NCI-H187 (cell line): ENCODE measurements at regions not wholly inside any gene's neighbourhood (a gene's known extent, or its start where the extent isn't known, plus 50 kb on each side); places are given as distances from the start of the nearest gene placed in this dataset.
"Not testable (repeated sequence)": the region's sequence is repeated elsewhere in the genome, so short reads cannot be mapped to it uniquely, and the experiment has no call there.

Experiments used
- DNase-seq, 2 experiments: peaks; one replicate each; lab custom pipeline; 2025; lab: John Stamatoyannopoulos, UW

DNA sequence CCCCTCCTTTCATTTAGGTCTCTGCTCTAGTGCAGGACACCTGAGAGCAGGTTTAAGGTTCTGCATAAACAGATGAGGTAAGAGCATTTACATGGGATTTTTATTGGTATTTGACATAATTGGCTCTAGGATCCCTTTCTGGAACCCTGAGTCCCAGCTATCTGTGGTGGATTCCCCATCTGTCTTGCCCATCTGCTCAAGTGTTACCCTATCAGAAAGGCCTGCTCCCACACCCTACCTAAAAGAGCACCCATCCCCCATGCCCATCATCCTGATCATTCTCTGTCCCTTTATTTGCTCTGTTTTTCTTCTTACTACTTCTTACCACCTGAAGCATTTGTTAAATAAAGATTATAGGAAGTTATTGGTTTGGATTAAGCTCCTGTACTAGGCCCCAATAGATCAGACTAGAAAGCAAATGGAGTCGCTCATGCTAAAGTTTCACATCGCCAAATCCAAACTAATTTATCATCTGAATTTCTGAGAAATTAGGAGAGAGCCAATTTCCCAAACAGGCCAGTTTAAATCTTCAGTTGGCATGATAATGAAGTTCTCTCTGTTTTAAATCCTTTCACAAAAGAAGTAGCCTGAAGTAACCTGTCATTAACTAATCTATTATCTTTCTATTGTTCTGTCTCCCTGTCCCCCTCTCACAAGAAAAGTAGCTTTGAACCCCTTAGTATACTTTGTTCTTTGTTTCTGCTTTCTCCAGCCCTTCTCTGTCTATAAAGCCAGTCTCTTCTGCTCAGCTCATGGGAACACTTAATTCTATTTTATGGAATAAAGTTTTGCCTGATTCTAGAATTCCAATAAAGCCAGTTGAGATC lies 178.6 kb downstream of the ZNF674 start:
- DNase-seq = no peak

DNA sequence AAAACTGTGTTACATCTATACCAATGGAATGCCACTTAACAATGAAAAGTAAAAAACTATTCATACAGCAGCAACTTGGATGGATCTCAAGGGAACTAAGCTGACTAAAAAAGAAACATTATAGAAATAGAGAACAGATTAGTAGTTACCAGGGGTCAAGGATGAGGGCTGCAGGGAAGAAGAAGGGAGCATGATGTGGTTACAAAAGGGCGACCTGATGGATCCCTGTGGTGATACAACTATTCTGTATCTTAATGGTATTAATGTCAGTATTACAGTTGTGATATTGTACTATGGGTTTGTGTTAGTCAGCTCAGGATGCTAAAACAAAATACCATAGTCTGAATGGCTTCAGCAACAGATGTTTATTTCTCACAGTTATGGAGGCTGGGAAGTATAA lies 190.7 kb downstream of the ZNF674 start:
- no peak for DNase-seq

DNA sequence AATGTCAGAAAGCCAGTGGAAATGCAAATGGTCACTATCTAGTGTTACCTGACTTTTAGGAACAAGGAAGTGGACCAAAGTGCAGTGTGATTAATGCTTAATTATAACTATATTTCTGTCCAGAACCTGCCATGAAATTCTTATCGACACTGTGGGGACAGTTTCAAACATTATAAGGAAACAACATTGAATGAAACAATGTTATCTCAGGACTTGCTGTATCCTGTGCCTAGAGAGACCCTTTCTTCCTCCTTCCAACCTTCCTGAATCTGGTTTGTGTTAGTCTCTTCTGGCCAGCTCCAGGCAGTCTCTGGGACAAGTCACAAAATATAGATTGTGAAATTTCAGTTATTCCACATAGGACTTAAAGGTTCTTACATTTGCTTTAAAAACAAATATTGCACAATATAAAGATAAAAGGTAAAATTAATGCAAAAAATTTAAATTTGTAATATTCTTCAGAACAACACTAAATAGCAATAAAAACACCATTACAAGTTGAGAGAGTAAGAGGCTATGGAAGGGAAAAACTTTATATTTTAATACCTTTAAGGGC lies 203.4 kb downstream of the ZNF674 start:
- no peak for DNase-seq

DNA sequence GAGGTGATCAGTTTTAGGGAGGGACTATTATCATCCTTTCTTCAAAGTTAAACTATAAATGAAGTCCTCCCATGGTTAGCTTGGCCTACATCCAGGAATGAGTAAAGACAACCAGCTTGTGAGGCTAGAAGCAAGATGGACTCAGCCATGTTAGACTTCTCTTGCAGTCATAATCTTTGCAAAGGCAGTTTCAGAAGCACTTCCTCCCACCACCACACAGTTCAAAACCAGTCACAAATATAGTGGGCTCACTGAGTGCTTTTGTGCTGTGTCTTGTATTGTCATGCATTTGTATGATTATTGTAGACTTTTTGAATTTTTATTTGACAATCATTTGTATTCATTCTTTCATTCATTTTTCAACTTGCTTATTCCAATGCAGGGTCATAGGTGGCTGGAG lies 204.5 kb downstream of the ZNF674 start:
- no peak for DNase-seq

DNA sequence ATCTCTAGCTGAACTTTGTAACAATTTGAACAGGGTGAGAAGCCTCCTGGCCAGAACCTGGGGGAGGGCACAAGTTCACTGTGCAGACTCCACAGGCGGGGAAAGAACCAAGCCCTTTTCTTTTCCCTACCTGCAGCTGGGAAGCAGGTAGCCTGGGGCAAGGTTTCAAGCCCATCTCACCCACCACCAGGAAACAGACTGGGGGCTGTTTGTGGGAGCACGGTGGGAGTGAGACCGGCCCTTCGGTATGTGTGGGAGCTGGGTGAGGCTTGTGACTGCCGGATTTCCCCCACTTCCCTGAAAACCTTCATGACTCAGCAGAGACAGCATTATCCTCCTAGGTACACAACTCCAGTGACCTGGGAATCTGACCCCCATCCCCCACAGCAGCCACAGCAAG lies 211.7 kb downstream of the ZNF674 start:
- DNase-seq = no peak

DNA sequence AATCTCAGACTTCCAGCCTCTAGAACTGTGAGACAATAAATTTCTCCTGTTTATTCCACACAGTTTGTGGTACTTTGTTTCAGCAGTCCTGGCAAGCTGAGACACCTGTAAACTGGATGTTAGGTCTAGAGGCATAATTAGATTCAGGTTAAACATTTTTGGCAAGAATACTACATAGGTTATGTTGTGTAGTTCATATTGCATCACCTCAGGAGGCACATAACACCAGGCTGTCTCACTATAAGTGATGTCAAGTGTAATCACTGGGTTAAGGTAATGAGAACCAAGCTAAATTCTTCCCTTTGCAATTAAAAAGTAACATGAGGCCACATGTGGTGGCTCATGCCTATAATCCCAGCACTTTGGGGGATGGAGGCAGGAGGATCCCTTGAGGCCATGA lies 214.2 kb downstream of the ZNF674 start:
- no peak for DNase-seq

DNA sequence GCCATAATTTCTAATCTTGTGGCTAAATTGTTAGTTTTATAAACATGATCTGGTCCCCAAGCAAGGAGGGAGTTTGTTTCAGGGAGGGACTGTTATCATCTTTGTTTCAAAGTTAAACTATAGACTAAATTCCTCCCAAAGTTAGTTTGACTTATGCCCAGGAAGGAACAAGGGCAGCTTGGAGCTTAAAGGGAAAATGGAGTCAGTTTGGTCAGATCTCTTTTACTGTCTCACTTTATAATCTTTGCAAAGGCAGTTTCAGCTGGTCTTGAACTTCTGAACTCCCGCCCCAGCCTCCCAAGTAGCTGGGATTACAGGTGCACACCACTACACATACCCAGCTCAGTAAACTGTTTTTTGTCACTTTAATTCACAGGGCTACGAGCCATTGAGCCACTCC lies 214.7 kb downstream of the ZNF674 start:
- no peak for DNase-seq

DNA sequence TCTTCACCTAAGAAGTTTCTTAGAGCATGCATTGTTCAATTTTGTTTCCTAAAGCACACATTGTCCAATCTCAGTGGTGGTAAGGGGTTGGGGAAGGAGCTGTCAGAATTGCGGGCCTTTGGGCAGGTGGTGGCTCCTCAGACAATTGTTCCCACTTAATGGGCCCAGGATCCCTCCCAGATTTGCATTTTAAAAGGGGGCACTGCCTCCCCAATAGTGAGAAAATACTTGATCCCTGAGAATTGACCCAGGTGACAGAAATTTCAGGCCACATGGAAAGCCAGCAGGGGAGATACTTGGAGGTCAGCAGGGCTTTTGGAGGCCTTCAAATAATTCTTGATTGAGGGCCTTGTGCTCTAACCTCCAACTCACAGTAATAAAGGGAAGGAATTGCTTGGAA lies 217.1 kb downstream of the ZNF674 start:
- no peak for DNase-seq

DNA sequence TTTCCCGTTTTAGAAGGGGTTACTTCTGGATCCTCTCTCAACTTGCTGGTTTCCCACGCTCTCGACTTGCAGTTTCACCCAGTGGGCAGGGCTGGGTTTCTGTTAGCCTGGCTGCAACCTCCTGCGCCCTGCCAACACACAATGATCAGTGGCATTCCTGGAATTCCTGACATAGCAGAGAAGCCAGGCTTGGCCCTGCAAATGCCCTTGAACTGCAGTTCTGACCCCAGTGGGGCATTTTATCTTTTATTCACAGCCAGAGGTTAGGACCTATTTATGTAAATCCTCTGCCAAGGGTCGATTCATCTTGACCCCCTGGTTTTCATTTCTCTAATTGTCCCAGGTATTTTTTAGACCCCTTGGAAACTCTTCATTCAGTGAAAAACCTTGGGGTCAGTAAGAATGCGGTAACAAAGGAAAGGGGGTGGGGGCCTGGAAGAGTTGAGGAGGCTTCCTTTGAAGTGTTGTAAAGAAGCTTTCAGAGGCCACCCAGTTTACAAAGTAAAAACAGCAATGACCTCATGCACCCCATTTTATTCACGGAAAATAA lies 217.6 kb downstream of the ZNF674 start:
- no peak for DNase-seq

DNA sequence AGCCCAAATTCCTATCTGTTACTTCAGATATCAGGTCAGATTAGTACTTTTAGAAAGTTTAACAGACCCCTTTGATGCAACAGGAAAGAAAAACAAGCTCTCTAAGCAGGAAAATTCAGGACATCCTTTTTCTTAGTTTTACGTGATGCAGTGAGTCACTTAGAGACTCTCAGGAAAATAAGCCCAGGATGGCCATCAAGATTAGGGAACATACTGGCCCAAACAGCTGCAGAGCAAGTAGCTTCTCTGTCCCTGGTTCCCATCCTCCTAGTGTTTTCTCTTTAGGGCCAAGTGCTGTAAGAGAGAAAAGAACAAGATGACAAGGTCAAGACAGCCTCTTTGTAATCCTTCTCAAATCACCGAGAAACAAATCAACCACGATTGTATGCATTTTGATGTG lies 219.1 kb downstream of the ZNF674 start:
- DNase-seq = no peak

DNA sequence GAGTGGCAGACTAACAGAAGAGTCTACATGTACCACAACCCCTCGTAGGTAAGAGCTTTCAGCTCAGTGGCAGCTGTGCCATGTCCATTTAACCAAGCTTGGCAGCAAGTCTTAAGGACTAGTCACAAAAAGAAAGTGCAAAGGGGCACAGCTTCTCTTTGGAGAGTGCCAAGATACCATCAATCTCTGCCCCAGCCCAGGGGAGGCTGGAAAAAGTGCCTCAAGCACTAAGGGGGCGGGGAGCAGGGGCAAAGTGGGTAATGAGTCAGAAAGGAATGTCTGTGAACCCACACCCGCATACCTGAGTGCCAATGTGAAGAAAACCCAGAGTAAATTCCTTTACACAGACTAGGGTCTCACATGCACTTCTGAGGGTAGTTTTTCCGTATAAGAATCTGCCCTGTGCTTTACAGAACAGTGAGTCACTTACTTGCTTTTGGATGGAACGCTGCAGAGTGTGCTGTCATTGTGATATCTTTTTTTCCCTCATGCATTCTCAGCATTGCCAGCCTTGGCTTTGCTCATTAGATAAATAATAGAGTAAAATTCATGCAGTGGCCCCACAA lies 219.8 kb downstream of the ZNF674 start:
- DNase-seq = no peak

DNA sequence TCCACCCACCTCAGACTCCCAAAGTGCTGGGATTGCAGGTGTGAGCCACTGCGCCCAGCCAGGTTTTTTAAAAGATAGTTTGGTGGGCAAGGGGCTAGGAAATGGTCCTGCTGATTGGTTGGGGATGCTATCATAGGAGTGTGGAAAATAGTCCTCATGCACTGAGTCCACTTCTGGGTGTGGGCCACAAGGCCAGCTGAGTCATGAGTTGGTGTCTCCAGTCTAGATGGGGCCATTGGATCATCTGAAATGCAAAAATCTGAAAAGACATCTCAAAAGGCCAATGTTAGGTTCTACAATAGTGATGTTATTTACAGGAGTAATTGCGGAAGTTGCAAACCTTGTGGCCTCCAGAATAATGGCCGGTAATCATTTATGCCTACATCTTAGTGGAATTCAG lies 221.1 kb downstream of the ZNF674 start:
- DNase-seq = no peak

DNA sequence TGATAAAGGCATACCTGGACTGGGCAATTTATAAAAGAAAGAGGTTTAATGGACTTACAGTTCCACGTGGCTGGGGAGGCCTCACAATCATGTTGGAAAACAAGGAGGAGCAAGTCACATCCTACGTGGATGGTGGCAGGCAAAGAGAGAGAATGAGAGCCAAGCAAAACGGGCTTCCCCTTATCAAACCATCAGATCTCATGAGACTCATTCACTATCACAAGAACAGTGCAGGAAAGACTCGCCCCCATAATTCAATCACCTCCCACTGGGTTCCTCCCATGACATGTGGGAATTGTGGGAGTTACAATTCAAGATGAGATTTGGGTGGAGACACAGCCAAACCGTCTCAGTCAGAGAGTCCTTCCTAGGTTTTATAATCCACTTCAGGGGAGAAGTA lies 222.3 kb downstream of the ZNF674 start:
- not testable (repeated sequence) for DNase-seq

DNA sequence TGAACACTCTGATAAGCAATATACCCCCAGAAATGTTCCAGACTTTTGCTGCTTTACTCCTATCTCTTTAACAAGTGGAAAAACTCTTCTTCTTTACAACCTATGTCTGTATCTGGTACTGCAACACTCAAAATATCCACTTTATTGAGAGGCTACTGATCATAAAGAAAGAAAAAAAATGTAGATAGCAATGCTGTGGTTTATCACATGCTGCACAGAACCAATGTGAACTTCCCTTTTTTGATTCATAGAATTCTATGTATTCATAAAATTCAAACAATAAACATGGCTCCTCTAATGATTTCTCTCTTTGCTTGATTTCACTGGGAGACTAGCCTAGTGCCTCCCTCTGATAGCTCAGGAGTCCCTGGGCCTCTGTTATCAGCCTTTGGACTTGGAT lies 223.5 kb downstream of the ZNF674 start:
- no peak for DNase-seq

DNA sequence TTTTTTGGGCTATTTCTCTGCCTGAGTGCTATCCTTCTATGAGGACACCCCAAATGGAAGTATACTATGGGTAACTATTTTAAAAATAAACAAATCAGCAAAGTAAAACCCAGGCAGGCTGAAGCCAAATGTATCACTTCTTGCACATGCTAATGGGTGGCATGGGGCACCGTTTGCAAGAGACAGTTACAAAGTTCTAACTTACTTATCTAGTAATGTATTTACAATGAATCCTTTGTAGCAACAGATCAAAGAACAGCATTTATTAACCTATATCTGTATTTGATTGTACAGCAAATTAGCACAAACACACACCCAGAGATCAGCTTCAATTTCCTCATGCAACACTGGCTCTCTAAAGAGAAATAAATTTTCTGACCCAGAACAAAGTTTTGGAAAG lies 225.5 kb downstream of the ZNF674 start:
- no peak for DNase-seq

DNA sequence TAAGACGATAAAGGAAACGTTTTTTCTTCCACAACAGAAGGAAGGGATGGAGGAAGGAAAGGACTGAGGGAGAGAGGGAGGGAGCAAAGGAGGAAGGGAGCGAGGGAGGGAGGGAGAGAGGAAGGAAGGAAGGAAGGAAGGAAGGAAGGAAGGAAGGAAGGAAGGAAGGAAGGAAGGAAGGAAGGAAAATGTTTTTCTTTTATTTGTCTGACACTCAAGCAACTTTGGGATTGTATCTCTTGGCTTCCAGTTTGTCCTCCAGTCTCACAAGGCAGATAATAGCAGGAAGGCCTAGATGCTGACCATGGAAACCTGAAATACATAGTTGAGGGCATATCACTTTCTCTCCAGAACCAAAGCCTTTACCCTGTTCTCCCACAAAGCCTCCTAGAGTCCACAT lies 226.7 kb downstream of the ZNF674 start:
- DNase-seq = no peak

DNA sequence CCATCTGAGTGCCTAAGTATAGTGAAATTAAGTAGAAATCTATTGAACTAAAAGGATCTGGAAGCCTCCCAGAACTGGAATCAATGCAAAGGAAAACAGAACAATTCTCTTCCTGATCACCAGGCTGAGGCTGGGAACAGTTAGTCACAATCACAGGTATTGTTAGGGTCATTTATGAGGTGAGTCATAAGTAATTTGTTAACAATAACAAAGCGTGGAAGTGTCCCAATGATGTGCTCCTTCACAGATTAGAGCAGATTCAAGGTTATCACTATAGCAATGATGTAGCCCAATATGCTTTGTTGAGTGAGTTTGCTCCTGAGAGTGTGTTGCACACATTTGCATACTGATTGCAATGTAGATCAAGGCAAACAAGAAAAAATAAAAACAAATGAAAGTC lies 228.1 kb downstream of the ZNF674 start:
- DNase-seq = no peak

DNA sequence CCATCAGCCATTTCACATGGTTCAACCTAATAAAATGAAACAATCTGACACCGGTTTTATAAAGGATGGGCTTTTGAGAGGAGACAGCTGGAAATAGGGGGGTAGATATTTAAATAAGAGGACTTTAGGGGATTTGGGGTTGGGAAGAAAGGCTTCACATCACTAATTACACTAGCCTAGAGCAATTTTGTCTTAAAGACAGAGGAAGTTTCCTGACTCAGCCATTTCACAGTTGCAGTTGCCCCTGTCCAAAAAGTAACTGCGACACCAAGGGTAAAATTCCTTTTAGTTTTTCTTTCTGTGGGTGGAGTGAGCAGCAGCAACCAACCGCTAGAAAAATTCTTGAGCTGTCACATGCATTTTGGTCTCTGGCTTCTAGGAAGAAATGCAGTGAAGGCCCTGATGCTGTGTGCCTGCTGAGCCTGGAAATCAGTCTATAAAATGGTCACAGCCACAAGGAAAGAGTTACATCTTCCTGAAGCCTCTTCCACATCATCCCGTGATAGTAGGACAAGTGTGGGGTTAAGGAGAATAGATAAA lies 233.6 kb downstream of the ZNF674 start:
- no peak for DNase-seq

DNA sequence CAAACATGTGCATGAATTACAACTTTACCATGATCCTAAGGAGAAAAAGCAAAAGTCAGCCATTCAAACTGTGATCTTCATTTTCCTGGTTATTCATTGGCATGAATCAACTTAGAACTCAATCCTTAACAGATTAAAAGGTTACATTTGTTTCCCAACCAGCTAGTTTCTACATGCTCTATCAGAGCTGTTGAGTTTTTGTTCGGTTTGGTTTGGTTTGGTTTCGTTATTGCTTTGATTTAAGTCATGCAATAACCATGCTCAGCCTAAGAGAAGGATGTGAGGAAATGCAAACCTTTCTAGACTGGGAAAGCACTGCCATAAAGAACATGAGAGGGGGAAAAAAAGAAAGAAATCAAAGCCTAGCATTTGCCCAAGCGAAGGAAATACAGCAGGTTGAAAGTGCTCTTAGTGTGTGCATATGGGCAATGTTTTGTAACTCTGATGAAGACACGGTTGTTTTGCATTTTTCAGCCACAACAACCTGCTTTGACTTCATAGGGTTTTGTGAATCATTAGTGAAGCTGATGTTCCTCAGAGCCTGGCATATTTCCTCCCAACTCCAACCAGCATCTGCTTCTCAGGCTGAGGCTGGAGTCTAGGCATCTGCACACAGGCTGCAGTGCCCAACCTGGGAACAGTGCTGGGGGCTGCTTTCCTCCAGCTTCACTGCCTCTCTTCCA lies 234.3 kb downstream of the ZNF674 start:
- no peak for DNase-seq

DNA sequence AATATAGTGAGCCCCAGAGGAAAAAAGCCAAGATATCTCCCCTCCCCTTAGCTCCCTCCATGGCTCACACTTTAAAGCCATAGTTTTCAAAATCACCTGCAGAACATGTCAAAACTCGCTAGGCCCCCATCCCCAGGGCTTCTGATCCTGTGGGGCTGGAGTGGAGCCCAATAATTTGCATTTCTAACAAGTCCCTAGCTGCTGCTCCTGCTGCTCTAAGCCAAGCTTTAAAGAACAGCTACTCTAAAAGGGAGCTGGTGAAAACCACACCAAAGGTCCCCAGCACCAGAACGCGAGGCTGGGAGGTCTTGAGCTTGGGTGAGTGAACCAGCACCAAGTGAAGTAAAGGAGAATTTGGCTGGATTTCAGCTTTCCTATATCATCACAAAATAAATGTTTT lies 237.1 kb downstream of the ZNF674 start:
- DNase-seq = no peak

DNA sequence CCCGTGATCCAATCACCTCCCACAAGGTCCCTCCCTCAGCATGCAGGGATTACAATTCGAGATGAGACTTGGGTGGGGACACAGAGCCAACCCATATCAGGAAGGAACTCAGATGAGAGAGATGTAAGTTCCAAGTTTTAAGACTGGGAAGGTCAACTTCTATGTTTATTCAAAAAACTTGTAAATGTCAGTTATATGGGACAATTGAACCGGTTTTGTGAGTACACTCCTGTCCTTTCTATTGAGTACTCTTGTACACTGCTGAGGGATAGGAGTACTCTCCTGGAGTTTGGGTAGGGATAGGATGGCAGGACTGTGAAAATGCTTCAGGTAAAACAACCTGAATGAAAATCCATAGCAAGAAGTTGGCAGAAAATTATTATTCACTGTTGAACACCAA lies 239.1 kb downstream of the ZNF674 start:
- DNase-seq = no peak

DNA sequence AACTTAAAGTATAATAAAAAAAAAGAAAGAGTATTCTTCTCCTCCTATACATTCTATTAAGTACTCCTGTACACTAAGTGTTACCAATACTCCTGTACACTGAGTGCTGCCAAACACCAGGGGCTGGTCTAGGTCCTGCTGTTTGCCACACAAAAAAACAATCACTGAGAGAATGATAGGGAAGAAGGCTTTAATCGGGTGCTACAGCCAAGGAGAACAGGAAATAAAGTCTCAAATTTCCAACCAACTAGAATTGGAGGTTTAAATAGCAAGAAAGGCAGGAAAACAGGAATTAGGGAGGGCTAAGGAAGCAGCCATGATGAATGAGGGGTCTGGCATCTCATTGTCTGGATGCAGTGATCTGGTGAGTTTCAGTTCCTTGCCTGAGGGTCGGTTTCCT lies 239.8 kb downstream of the ZNF674 start:
- no peak for DNase-seq

DNA sequence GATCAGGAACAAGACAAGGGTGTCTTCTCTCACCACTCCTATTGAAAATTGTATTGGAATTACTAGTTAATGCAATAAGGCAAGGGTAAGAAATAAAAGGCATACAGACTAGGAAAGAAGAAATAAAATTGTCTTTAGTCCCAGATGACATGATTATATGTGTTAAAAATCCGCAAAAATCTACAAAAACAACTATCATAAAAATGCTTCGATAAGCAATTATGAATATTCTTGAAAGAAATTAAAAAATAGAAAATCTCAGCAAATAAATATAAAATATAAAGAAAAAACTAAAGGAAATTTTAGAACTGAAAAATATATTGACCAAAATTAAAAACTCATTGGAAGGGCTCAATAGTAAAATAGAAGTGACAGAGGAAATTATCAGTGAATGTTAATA lies 243.3 kb downstream of the ZNF674 start:
- DNase-seq = no peak
